ENCODE measurements at regions not wholly inside any gene's neighbourhood (a gene's known extent, or its start where the extent isn't known, plus 50 kb on each side); places are given as distances from the start of the nearest gene placed in this dataset.

DNA sequence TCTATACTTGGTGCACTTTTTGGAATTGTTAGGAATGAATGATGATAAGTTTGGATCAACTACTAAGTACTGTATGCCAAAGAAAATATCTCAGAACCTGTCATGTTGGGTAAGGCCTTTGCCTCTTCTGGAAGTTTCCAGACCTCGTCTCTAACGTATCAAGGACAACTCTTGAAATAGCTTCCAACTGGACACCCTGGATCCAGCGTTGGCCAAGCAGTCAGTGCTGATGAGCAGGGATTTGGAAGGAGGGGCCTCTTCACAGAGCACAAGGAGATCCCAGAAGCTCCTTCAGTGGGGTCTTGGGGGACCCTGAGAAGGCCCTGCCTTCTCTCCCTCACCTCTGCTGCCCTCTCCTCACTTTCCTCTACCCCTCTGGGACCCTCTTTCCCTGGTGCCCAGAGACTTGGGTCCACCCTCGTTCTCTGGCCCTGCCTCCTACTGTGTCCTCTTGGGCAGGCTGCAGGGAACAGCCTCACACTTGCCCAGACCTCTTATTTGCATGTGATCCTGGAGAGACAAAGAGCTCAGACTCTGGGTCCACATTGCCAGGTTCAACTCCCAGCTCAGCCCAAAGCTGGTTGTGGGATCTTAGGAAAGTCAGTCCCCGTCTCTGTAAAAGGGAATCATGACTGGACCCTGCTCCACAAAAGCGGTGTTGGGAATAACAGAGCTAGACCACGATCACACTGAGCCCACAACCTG, 145.8 kb downstream of the COL6A3 start:
- TF ChIP-seq, protein P1, sequence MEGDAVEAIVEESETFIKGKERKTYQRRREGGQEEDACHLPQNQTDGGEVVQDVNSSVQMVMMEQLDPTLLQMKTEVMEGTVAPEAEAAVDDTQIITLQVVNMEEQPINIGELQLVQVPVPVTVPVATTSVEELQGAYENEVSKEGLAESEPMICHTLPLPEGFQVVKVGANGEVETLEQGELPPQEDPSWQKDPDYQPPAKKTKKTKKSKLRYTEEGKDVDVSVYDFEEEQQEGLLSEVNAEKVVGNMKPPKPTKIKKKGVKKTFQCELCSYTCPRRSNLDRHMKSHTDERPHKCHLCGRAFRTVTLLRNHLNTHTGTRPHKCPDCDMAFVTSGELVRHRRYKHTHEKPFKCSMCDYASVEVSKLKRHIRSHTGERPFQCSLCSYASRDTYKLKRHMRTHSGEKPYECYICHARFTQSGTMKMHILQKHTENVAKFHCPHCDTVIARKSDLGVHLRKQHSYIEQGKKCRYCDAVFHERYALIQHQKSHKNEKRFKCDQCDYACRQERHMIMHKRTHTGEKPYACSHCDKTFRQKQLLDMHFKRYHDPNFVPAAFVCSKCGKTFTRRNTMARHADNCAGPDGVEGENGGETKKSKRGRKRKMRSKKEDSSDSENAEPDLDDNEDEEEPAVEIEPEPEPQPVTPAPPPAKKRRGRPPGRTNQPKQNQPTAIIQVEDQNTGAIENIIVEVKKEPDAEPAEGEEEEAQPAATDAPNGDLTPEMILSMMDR (IDR thresholded peaks at IDR 0.05) = no peak
- TF ChIP-seq POLR2A (IDR thresholded peaks at IDR 0.05) = no peak

Measured in stomach (tissue), 4 donors.